Activated CD8-positive, alpha-beta T cell treated with anti-CD3 and anti-CD28 coated beads for 36 hours (primary cell): ENCODE measurements at regions not wholly inside any gene's neighbourhood (a gene's known extent, or its start where the extent isn't known, plus 50 kb on each side); places are given as distances from the start of the nearest gene placed in this dataset.

Experiments used
- ATAC-seq: fragments of 200-7000 bp; cut with Tn5 transposase; one replicate; pipeline ENCODE4 v1.10.0; 2021; ENCODE audit warnings: mild to moderate bottlenecking, moderate library complexity
- CTCF ChIA-PET: fragments of 350-600 bp; sonication (Branson Sonifier 250); formaldehyde crosslinking; loops from one replicate; lab custom pipeline; 2021; ENCODE audit warnings: antibody characterized with exemption; lab: Charles Lee
- POLR2A ChIA-PET: fragments of 350-600 bp; sonication (Branson Sonifier 250); formaldehyde crosslinking; loops from one replicate; lab custom pipeline; 2021; ENCODE audit warnings: antibody characterized with exemption; lab: Charles Lee
- DNase-seq: peaks from one replicate; pipeline ENCODE4 v3.0.0-alpha.2; 2020
- H3K27ac Mint-ChIP-seq: one replicate; pipeline ENCODE4 v1.8.0; 2021; ENCODE audit warnings: mild to moderate bottlenecking, mixed read lengths
- H3K27me3 Mint-ChIP-seq: one replicate; pipeline ENCODE4 v1.8.0; 2021; ENCODE audit warnings: mixed read lengths
- H3K36me3 Mint-ChIP-seq: one replicate; pipeline ENCODE4 v1.8.0; 2021; ENCODE audit warnings: low read depth, mixed read lengths
- H3K4me1 Mint-ChIP-seq: one replicate; pipeline ENCODE4 v1.8.0; 2021; ENCODE audit warnings: low read depth, mixed read lengths
- H3K4me3 Mint-ChIP-seq: one replicate; pipeline ENCODE4 v1.8.0; 2021; ENCODE audit warnings: mild to moderate bottlenecking, moderate library complexity, mixed read lengths
- H3K9me3 Mint-ChIP-seq: one replicate; pipeline ENCODE4 v1.8.0; 2021; ENCODE audit warnings: mixed read lengths
- intact Hi-C: fragments of 100-400 bp; cut with micrococcal nuclease; formaldehyde crosslinking; loops from one replicate; pipeline ENCODE4 v1.10.0; 2022
- TF ChIP-seq, protein P1 (sequence below): fragments of 200-600 bp; IDR thresholded peaks from one replicate; pipeline ENCODE4 v1.8.0; 2022; ENCODE audit warnings: antibody characterized with exemption, mild to moderate bottlenecking

DNA sequence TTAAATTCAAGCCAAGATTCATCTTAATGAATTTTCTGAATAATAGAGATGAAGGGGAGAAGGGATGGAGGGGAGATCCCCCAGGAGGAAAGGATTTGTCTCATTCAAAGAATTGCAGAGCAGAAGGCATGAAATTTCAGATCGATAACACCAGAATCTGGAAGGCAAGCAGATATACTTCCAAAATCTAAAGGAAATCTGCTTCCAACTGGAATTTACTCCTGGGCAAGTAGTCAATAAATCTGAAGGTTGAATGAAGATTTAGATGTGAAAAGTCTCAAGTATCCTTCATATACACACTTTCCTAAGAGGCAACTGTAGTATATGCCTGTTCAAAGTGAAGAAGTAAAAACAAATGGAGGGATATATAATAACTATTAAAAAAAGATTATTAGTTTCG lies 1190.8 kb upstream of the CELF4 start:
- Mint-ChIP-seq H3K4me3 (no peak overlapping the region), H3K36me3 (no peaks in the 10 kb centered on the region), H3K27ac (no peak overlapping the region), H3K9me3 (no peaks in the 10 kb centered on the region), H3K27me3 (no peaks in the 10 kb centered on the region), H3K4me1 (peaks cover 7% of the 10 kb centered on the region)
- DNase-seq (no peak), ATAC-seq (no peak)
- ChIA-PET POLR2A (no interaction called here), CTCF (no interaction called here)
- intact Hi-C loops, result no loop called here
- TF ChIP-seq, protein P1, sequence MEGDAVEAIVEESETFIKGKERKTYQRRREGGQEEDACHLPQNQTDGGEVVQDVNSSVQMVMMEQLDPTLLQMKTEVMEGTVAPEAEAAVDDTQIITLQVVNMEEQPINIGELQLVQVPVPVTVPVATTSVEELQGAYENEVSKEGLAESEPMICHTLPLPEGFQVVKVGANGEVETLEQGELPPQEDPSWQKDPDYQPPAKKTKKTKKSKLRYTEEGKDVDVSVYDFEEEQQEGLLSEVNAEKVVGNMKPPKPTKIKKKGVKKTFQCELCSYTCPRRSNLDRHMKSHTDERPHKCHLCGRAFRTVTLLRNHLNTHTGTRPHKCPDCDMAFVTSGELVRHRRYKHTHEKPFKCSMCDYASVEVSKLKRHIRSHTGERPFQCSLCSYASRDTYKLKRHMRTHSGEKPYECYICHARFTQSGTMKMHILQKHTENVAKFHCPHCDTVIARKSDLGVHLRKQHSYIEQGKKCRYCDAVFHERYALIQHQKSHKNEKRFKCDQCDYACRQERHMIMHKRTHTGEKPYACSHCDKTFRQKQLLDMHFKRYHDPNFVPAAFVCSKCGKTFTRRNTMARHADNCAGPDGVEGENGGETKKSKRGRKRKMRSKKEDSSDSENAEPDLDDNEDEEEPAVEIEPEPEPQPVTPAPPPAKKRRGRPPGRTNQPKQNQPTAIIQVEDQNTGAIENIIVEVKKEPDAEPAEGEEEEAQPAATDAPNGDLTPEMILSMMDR, result no peak

DNA sequence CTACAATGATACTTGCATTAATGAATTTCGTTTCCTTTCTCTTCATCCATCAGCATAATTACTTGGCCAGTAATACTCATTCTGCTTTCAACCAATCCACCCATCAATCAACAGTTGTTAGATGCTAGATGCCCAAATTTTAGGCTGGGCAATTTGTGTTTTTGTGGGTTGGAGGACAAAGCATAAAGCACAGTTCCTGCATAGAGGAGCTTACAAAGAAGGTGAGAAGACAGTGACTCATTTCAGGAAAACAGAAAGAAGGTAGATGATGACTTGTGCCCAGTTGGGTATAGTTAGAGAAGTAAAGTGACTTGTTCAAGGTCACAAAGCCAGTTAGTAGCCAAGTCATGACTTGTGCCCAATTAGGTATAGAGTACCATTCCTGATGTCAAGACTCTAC lies 1186.8 kb upstream of the CELF4 start:
- H3K27me3 Mint-ChIP-seq, result no peaks in the 10 kb centered on the region
- no peak for DNase-seq
- H3K4me1 Mint-ChIP-seq, result peaks cover 11% of the 10 kb centered on the region
- intact Hi-C loops, result no loop called here
- ChIA-PET POLR2A (no interaction called here), CTCF (no interaction called here)
- H3K9me3 Mint-ChIP-seq, result no peaks in the 10 kb centered on the region
- peak; percentile 34 for ATAC-seq
- no peak overlapping the region for H3K27ac Mint-ChIP-seq
- TF ChIP-seq, protein P1, result no peak
- no peak overlapping the region for H3K4me3 Mint-ChIP-seq
- no peaks in the 10 kb centered on the region for H3K36me3 Mint-ChIP-seq

DNA sequence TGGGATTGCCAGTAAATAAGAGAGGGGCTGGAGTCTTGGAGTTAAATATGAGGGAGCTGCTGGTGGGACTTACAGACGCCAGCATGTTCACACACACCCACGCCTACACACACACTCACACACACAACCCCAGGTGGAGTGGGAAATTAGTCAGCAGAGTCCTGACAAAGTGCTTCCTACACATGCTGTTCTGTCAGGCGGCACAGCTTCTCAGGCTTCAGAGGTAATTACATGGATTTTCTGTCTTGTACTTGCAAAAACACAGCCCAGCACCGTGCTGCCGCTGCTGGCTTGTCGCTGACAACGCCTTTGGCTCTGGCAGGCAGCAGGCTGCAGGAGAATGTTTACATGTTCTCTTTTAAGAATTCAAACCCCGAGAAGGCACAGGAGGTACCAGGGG lies 1186.3 kb upstream of the CELF4 start:
- peak; percentile 7 for DNase-seq
- no peak overlapping the region for H3K27ac Mint-ChIP-seq
- H3K27me3 Mint-ChIP-seq, result no peaks in the 10 kb centered on the region
- H3K4me3 Mint-ChIP-seq, result no peak overlapping the region
- H3K4me1 Mint-ChIP-seq, result peaks cover 11% of the 10 kb centered on the region
- no peak for ATAC-seq
- ChIA-PET CTCF (no interaction called here), POLR2A (no interaction called here)
- H3K9me3 Mint-ChIP-seq, result no peaks in the 10 kb centered on the region
- intact Hi-C loops, result no loop called here
- H3K36me3 Mint-ChIP-seq, result no peaks in the 10 kb centered on the region
- TF ChIP-seq, protein P1, result no peak

DNA sequence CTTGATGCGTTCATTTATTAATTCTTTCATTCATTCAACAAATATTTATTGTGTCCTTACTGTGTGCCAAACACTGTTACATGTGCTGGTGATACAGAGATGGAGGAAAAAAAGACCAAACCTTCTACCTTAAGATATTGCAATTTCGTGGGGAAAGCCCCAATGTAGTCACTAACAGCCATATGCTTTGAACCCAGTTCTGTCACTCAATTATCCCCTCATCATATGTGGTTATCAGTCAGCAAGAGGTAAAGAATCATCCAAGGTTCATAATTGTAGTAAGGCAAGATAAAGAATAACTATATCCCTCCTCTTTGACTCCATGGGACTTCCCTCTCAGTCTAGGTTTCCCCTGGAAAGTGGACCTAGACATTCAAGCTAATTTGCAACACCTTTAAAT lies 1185.6 kb upstream of the CELF4 start:
- Mint-ChIP-seq H3K9me3 (no peaks in the 10 kb centered on the region), H3K27ac (no peak overlapping the region), H3K4me1 (peaks cover 11% of the 10 kb centered on the region), H3K27me3 (no peaks in the 10 kb centered on the region), H3K36me3 (no peaks in the 10 kb centered on the region), H3K4me3 (no peak overlapping the region)
- intact Hi-C loops, result no loop called here
- ChIA-PET POLR2A (interaction anchor here (0.6 kb wide), 1 partner anchor 43 kb away, joined by 4 read pairs; no protein-coding TSS in a partner anchor), CTCF (no interaction called here)
- TF ChIP-seq, protein P1, result no peak
- ATAC-seq, result peak; percentile 37
- no peak for DNase-seq

DNA sequence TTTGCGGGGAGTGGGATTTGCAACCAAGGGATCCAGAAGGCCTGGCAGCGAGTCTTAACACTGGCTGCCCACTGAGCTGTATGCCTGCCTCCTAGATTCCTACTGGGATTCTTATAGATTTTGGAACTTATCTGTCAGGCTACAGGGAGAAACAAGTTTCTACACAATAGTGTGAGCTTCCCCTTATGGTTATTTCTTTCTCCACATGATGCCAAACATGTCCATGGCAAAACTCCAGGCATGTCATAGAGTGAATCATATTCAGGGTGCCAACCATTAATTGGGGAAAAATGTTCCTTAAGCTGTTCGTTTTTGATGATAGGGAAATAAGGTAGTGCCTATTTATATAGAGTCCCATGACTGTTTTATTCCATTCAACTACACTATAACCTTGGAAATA lies 1185.2 kb upstream of the CELF4 start:
- Mint-ChIP-seq H3K27ac (no peak overlapping the region), H3K4me1 (peaks cover 11% of the 10 kb centered on the region), H3K9me3 (no peaks in the 10 kb centered on the region), H3K4me3 (no peak overlapping the region), H3K27me3 (no peaks in the 10 kb centered on the region), H3K36me3 (no peaks in the 10 kb centered on the region)
- TF ChIP-seq, protein P1, result no peak
- intact Hi-C loops, result no loop called here
- DNase-seq (no peak), ATAC-seq (no peak)
- ChIA-PET POLR2A (interaction anchor here (0.6 kb wide), 1 partner anchor 43 kb away, joined by 4 read pairs; no protein-coding TSS in a partner anchor), CTCF (no interaction called here)
